SK-N-SH treated with all-trans-retinoic acid at 6 μM for 48 hours (cell line): ENCODE measurements at regions not wholly inside any gene's neighbourhood (a gene's known extent, or its start where the extent isn't known, plus 50 kb on each side); places are given as distances from the start of the nearest gene placed in this dataset.

Experiments
- CSRNP3 ChIP-seq: fragments of 250-450 bp; sonication (Bioruptor Pico); IDR thresholded peaks from 2 replicates; pipeline ENCODE4 v1.5.1; 2021; ENCODE audit warnings: mild to moderate bottlenecking, moderate library complexity
- ESRRG ChIP-seq: fragments of 250-450 bp; sonication (Bioruptor Pico); IDR thresholded peaks from 2 replicates; pipeline ENCODE4 v1.6.1; 2021; ENCODE audit warnings: mild to moderate bottlenecking
- SNAI2 ChIP-seq: fragments of 250-450 bp; sonication (Bioruptor Pico); IDR thresholded peaks from 2 replicates; pipeline ENCODE4 v1.5.0; 2020; ENCODE audit warnings: mild to moderate bottlenecking, moderate library complexity

- TF ChIP-seq CSRNP3 (CRISPR knock-in tag) (no peak), SNAI2 (CRISPR knock-in tag) (no peak), ESRRG (CRISPR knock-in tag) (no peak)
These were observed 178.1 kb upstream of the PKDCC start for GRCh38 chr2:41869542-41870264.
